ENCODE measurements at regions not wholly inside any gene's neighbourhood (a gene's known extent, or its start where the extent isn't known, plus 50 kb on each side); places are given as distances from the start of the nearest gene placed in this dataset.

GRCh38 chr14:71783786-71784185 is 148.4 kb upstream of the RGS6 start:
- H4K20me1 ChIP-seq (replicated peaks; ENCODE audit: control insufficient read depth, extremely low read depth, insufficient read depth, low read length) = no peaks in the 10 kb centered on the region
- H2AFZ ChIP-seq (ENCODE audit: low read depth, low read length) = peak overlapping the region; percentile 29
- H3K4me1 ChIP-seq (ENCODE audit: control insufficient read depth, extremely low read depth, insufficient read depth, low read length) = peaks cover 12% of the 10 kb centered on the region
- H3K9me1 ChIP-seq (replicated peaks; ENCODE audit: control insufficient read depth, extremely low read depth, insufficient read depth, low read length) = no peaks in the 10 kb centered on the region
- POLR2A ChIA-PET = no interaction called here
- H3K4me2 ChIP-seq (ENCODE audit: insufficient read depth, low read length) = no peak overlapping the region
- intact Hi-C loops (cut with micrococcal nuclease) = no loop called here
- no peaks in the 10 kb centered on the region for H3K36me3 ChIP-seq (ENCODE audit: control insufficient read depth in 2 of 2, extremely low read depth in 1 of 2, insufficient read depth in 2 of 2, low read length in 2 of 2)
- FAIRE-seq (no peak), DNase-seq (ENCODE audit: low read depth, low spot score) (peak; percentile 30)
- peaks cover 0 to 2% of the 10 kb centered on the region in 2 experiments for H3K27me3 ChIP-seq (ENCODE audit: control insufficient read depth in 2 of 2, insufficient read depth in 2 of 2, low read length in 2 of 2)
- BruUV-seq (replicated peaks) = no TSS peak
- no peak overlapping the region for H3K9ac ChIP-seq (replicated peaks; ENCODE audit: extremely low read depth, insufficient read depth, low read length)
- no peaks in the 10 kb centered on the region for H3K9me3 ChIP-seq (replicated peaks; ENCODE audit: control insufficient read depth, insufficient read depth, low read length)
- no peaks in the 10 kb centered on the region for H3K79me2 ChIP-seq (ENCODE audit: control insufficient read depth, insufficient read depth, low read length)
- TF ChIP-seq CTCF (IDR thresholded peaks at IDR 0.05; ENCODE audit: extremely low read depth in 1 of 2, insufficient read depth in 1 of 2, low read depth in 1 of 2, low read length in 2 of 2) = no peak
- TF ChIP-seq MAX (IDR thresholded peaks at IDR 0.05; ENCODE audit: insufficient read depth, insufficient read length) = no peak
- no peak for TF ChIP-seq JUN (IDR thresholded peaks at IDR 0.05; ENCODE audit: borderline replicate concordance, insufficient read depth, insufficient read length, low read depth)
- TF ChIP-seq MYC (IDR thresholded peaks at IDR 0.05; ENCODE audit: low read depth, low read length) = no peak
- TF ChIP-seq GATA2 (IDR thresholded peaks at IDR 0.05; ENCODE audit: insufficient read depth, insufficient read length, low read depth, low read length) = no peak
- no peak for TF ChIP-seq POLR2A (IDR thresholded peaks at IDR 0.05; ENCODE audit: low read depth, low read length)
- no peak for TF ChIP-seq FOS (IDR thresholded peaks at IDR 0.05; ENCODE audit: borderline replicate concordance, insufficient read depth, low read length)
- TF ChIP-seq EZH2 (IDR thresholded peaks at IDR 0.05; ENCODE audit: borderline replicate concordance, low read depth, low read length, severe bottlenecking) = no peak
- no peak for TF ChIP-seq POLR2AphosphoS5 (IDR thresholded peaks at IDR 0.05; ENCODE audit: insufficient read depth, low read depth, low read length)
- CTCF ChIA-PET = interaction anchor here (1.4 kb wide), 1 partner anchor 11 kb away, joined by 4 read pairs; no protein-coding TSS in a partner anchor
- H3K27ac ChIP-seq (ENCODE audit: insufficient read depth, low read depth, low read length) = no peak overlapping the region
- H3K4me3 ChIP-seq (replicated peaks in 1 of 3; ENCODE audit: insufficient read depth in 1 of 3, low read depth in 1 of 3, low read length in 3 of 3) = no peak overlapping the region
- dilution Hi-C loops (cut with MboI; ENCODE audit: extremely low pct_ligation_motif_present, low sequenced_read_pairs) = no loop called here
